ENCODE measurements at regions not wholly inside any gene's neighbourhood (a gene's known extent, or its start where the extent isn't known, plus 50 kb on each side); places are given as distances from the start of the nearest gene placed in this dataset.
"Not testable (repeated sequence)": the region's sequence is repeated elsewhere in the genome, so short reads cannot be mapped to it uniquely, and the experiment has no call there.

DNA sequence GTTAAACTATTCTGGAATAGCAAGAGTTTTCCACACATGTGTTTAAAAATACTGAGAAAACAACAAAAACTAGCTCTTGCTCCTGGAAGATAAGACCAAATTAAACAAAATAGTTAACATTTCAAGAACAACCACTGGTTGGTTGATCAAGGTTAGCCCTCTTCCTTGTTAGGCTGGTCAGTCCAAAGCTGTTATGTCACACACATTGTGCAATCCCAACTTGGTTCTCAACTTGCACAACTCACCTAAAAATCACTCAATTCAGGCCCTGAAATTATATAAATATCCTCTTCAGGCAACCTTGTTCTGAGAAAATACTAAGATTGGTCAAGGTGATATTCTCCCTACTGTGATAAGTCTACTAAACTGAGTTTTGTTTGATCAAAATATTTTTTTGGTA is 169.7 kb upstream of the LRP1B start:
- no peak overlapping the region for H3K4me3 Mint-ChIP-seq
- H3K36me3 Mint-ChIP-seq (ENCODE audit: insufficient read depth in 2 of 2), result no peaks in the 10 kb centered on the region
- ATAC-seq (replicated peaks in 1 of 2) (no peak), DNase-seq (no peak)
- H3K27ac Mint-ChIP-seq, result no peak overlapping the region
- H3K27me3 Mint-ChIP-seq (ENCODE audit: low read depth), result no peaks in the 10 kb centered on the region
- H3K9me3 Mint-ChIP-seq, result peaks cover 6 to 11% of the 10 kb centered on the region in 2 donors
- no peaks in the 10 kb centered on the region for H3K4me1 Mint-ChIP-seq (ENCODE audit: low read depth)

DNA sequence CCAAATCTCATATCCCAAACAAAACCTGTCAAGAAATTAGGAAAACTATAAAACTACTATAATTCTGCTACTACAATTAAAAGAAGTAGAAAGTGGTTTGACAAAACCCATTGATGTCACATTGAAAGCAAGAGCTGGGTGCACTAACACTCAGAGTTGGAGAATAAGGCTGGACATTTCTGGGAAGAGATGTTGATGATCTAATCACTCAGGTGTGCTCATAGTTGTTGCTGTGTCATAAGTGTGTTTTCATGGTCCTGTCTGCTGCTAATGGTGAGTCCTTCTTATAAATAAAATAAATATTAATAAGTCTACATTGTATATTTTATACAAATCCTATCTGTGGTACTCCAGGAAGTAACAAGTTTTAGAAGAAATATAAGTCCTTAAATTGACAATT is 168.2 kb upstream of the LRP1B start:
- no peaks in the 10 kb centered on the region for H3K36me3 Mint-ChIP-seq (ENCODE audit: insufficient read depth in 2 of 2)
- peaks cover 4 to 8% of the 10 kb centered on the region in 2 donors for H3K9me3 Mint-ChIP-seq
- DNase-seq (no peak), ATAC-seq (replicated peaks in 1 of 2) (no peak)
- H3K27ac Mint-ChIP-seq, result no peak overlapping the region
- H3K4me1 Mint-ChIP-seq (ENCODE audit: low read depth), result no peaks in the 10 kb centered on the region
- H3K4me3 Mint-ChIP-seq, result no peak overlapping the region
- H3K27me3 Mint-ChIP-seq (ENCODE audit: low read depth), result no peaks in the 10 kb centered on the region

DNA sequence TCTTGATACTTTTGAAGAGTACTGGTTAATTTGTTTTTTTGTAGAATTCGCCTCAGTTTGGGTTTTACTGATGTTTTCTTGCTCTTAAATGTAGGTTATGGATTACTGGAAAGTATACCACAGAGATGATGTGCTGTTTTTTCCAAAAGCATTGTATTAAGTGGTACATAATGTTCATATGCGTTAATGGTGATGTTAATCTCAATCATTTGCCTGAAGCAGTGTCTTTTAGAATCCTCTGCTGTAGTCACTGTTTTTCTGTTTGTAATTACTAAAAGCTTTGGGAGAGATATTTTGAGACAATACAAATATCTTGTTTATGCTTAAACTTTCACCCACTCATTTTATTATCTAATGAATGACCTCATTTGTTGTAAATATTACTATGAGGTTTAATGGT is 163.4 kb upstream of the LRP1B start:
- DNase-seq (no peak), ATAC-seq (replicated peaks in 1 of 2) (no peak)
- no peak overlapping the region for H3K27ac Mint-ChIP-seq

DNA sequence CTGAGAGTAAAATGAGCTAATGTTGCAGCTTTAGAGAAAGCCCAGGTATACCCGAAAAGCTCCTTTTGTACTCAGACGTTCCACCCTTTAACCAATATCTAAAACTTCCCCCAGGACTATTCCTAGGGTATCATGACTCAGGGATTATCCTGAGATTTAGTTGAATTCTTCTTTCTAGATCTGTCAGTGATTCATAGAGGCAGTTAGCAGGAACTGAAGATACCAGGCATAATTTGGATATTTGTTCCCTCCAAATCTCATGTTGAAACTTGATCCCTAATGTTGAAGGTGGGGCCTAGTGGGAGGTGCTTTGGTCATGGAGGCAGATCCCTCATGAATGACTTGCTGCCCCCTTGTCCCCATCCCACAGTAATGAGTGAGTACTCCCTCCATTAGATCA is 161.2 kb upstream of the LRP1B start:
- Mint-ChIP-seq H3K27ac (no peak overlapping the region), H3K36me3 (ENCODE audit: insufficient read depth in 2 of 2) (no peaks in the 10 kb centered on the region), H3K4me1 (ENCODE audit: low read depth) (no peaks in the 10 kb centered on the region), H3K27me3 (ENCODE audit: low read depth) (no peaks in the 10 kb centered on the region), H3K9me3 (peaks cover 2 to 12% of the 10 kb centered on the region in 2 donors), H3K4me3 (no peak overlapping the region)
- ATAC-seq (replicated peaks in 1 of 2), result no peak
- no peak for DNase-seq

More for the DNA sequence above, 163.4 kb upstream of the LRP1B start:
- no peaks in the 10 kb centered on the region for H3K36me3 Mint-ChIP-seq (ENCODE audit: insufficient read depth in 2 of 2)
- H3K9me3 Mint-ChIP-seq, result peaks cover 2 to 12% of the 10 kb centered on the region in 2 donors
- no peaks in the 10 kb centered on the region for H3K27me3 Mint-ChIP-seq (ENCODE audit: low read depth)
- no peak overlapping the region for H3K4me3 Mint-ChIP-seq
- no peaks in the 10 kb centered on the region for H3K4me1 Mint-ChIP-seq (ENCODE audit: low read depth)

DNA sequence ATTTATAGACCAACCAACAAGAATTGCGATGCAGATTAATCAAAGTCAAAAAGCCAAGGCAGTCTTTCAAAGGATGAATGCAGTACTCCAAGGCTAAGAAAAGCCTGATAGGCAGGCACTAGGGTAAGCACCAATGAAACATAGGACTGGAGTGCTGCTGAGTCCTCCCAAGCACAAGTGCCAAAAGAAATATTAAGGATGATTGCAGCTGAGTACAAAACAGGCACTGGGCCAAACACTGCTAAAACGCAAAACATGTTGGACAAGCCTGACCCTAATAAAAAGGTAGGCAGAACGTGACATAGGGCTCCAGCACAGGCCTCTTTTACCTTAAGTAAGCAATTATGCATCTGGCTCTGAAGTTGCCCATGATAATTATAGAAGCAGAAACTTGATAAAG is 160.1 kb upstream of the LRP1B start:
- no peak overlapping the region for H3K27ac Mint-ChIP-seq
- H3K4me1 Mint-ChIP-seq (ENCODE audit: low read depth), result no peaks in the 10 kb centered on the region
- peaks cover 2 to 12% of the 10 kb centered on the region in 2 donors for H3K9me3 Mint-ChIP-seq
- no peaks in the 10 kb centered on the region for H3K36me3 Mint-ChIP-seq (ENCODE audit: insufficient read depth in 2 of 2)
- no peak for ATAC-seq (replicated peaks in 1 of 2)
- H3K27me3 Mint-ChIP-seq (ENCODE audit: low read depth), result no peaks in the 10 kb centered on the region
- no peak overlapping the region for H3K4me3 Mint-ChIP-seq
- no peak for DNase-seq

DNA sequence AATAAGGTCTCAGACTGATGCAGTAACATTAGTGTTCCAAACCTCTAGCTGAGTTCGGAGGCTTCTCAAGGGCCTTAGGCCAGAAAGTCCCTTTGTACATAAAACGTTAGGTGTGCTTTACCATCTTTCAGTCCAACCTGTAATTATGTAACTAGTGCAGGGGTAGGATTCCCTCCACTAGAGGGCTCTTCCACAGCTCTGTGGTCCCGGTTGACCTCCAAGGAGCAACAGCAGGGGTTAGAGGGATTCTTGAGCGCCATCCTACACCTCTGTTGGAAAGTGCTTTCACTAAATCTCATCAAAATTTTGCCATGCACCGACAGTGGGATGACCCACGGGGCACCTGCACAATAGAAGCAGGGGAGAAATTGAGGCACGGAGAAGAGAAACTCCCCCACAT is 155.8 kb upstream of the LRP1B start:
- no peaks in the 10 kb centered on the region for H3K36me3 Mint-ChIP-seq (ENCODE audit: insufficient read depth in 2 of 2)
- H3K27ac Mint-ChIP-seq, result no peak overlapping the region
- H3K4me3 Mint-ChIP-seq, result no peak overlapping the region
- H3K4me1 Mint-ChIP-seq (ENCODE audit: low read depth), result no peaks in the 10 kb centered on the region
- DNase-seq (no peak), ATAC-seq (replicated peaks in 1 of 2) (no peak)
- no peaks in the 10 kb centered on the region for H3K27me3 Mint-ChIP-seq (ENCODE audit: low read depth)
- H3K9me3 Mint-ChIP-seq, result peaks cover 0 to 9% of the 10 kb centered on the region in 2 donors

DNA sequence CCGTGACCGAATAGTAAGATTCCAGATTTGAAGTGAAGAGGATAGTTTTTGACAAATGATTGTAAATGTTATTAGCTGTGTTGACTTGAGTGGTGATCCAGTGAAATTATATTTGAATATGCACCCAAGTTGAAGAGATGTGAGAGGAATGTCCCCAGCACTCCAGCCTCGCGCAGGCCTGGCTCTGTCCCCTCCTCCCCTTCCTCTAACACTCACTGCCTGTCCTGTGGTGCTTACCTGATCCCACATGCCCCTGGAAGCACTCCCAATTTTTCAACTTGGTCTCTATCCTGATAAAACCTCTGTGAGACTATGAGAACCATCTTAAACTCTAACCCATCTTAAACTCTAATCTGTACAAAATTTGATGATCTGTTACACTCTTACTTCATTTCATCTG is 154.7 kb upstream of the LRP1B start:
- Mint-ChIP-seq H3K27ac (no peak overlapping the region), H3K4me3 (no peak overlapping the region), H3K36me3 (ENCODE audit: insufficient read depth in 2 of 2) (no peaks in the 10 kb centered on the region), H3K27me3 (ENCODE audit: low read depth) (no peaks in the 10 kb centered on the region), H3K9me3 (peaks cover 0 to 9% of the 10 kb centered on the region in 2 donors), H3K4me1 (ENCODE audit: low read depth) (no peaks in the 10 kb centered on the region)
- ATAC-seq (replicated peaks in 1 of 2) (no peak), DNase-seq (no peak)

DNA sequence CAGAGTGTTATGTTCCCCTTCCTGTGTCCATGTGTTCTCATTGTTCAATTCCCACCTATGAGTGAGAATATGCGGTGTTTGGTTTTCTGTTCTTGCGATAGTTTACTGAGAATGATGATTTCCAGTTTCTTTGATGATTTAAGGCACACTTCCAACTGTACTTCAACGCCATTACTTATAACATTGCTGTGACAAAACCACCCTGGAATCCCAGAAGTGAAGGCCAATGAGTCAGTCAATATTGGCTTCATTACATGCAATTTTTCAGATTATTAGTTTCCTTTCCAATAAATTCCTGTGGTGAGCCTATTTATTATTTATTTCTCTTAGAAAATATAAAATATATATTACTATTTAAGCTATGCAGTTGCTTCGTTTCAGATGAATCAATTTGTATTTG is 153.5 kb upstream of the LRP1B start:
- not testable (repeated sequence) for H3K4me3 Mint-ChIP-seq; H3K9me3 Mint-ChIP-seq; H3K27me3 Mint-ChIP-seq (ENCODE audit: low read depth); ATAC-seq (replicated peaks in 1 of 2); H3K4me1 Mint-ChIP-seq (ENCODE audit: low read depth); H3K36me3 Mint-ChIP-seq (ENCODE audit: insufficient read depth in 2 of 2); DNase-seq; H3K27ac Mint-ChIP-seq

DNA sequence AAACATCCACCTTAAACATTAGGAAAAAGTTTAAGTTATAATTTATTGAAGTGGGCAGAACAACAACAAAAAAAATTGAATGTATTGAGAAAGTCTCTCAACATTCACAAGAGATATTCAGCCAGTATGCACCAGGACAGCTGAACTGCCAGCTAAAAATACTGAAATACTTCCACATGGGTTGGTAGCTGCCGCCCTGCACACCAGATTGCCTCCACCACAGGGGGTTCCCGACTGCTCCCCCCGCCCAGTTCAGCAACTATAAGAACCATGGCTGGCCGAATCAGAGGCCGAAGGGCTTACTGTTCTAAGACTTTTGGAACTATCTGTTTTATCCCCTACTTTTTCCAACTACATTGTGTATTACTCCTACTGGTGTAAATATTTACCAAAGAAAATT is 150.0 kb upstream of the LRP1B start:
- H3K27me3 Mint-ChIP-seq (ENCODE audit: low read depth), result no peaks in the 10 kb centered on the region
- DNase-seq (no peak), ATAC-seq (replicated peaks in 1 of 2) (no peak)
- no peak overlapping the region for H3K27ac Mint-ChIP-seq
- H3K9me3 Mint-ChIP-seq, result peaks cover 3 to 7% of the 10 kb centered on the region in 2 donors
- H3K4me1 Mint-ChIP-seq (ENCODE audit: low read depth), result no peaks in the 10 kb centered on the region
- peaks cover 0 to 2% of the 10 kb centered on the region in 2 donors for H3K36me3 Mint-ChIP-seq (ENCODE audit: insufficient read depth in 2 of 2)
- H3K4me3 Mint-ChIP-seq, result no peak overlapping the region

DNA sequence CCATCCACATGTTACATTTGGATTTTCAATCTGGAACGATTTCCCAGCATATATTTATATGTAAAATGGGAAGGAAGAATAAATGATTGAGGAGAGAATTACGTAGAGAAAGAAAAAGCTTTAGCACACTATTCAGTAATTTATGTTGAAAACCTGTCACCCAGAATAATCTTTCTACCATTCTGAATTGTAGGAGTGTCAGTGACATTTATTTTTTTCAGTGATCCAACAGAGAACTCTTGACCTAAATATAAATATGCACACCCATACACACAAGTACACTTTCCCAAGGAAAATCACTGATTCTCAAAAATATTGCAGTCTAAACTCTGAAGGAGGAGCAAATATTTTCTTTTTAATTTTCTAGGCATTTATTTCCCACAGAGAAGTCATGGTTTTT is 140.2 kb upstream of the LRP1B start:
- Mint-ChIP-seq H3K9me3 (peaks cover 2 to 8% of the 10 kb centered on the region in 2 donors), H3K27me3 (ENCODE audit: low read depth) (no peaks in the 10 kb centered on the region), H3K36me3 (ENCODE audit: insufficient read depth in 2 of 2) (no peaks in the 10 kb centered on the region), H3K27ac (no peak overlapping the region), H3K4me1 (ENCODE audit: low read depth) (no peaks in the 10 kb centered on the region), H3K4me3 (no peak overlapping the region)
- ATAC-seq (replicated peaks in 1 of 2) (no peak), DNase-seq (no peak)

DNA sequence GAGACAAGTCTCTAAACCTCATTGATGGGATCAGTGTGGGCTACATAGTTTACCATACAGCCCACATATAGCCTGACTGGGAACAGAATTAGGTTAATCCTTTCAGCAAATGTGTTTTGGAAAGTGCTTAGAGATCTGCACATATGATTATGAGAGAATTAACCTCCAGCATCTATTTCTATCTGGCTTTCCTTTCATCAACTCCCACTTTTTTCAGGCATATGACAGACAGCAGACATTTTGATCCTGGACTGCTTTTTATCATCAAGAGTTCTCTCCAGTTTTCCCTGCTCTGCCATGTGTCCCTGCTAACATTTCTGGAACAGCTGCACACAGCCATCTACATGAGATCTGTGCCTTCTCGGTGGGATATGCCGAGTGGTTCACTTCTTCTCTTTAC is 139.5 kb upstream of the LRP1B start:
- no peaks in the 10 kb centered on the region for H3K4me1 Mint-ChIP-seq (ENCODE audit: low read depth)
- H3K36me3 Mint-ChIP-seq (ENCODE audit: insufficient read depth in 2 of 2), result no peaks in the 10 kb centered on the region
- no peak overlapping the region for H3K4me3 Mint-ChIP-seq
- ATAC-seq (replicated peaks in 1 of 2) (no peak), DNase-seq (no peak)
- peaks cover 2 to 6% of the 10 kb centered on the region in 2 donors for H3K9me3 Mint-ChIP-seq
- no peaks in the 10 kb centered on the region for H3K27me3 Mint-ChIP-seq (ENCODE audit: low read depth)
- no peak overlapping the region for H3K27ac Mint-ChIP-seq

DNA sequence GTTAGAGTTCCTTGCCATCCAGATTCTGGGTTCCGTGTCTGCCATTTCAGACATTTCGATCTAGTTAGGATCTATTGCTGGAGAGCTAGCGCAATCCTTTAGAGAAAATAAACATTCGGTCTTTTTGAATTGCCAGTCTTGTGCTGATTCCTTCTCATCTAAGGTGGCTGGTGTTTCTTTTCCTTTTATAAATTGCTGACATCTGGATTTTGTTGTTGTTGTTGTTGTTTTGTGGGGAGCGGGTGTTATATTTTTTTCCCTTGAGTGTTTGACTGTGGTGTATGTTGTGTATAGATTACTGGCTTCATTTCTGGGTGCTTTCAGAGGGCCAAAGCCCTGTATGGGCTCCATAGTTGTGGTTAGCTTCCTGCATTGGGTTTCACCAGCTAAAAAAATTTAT is 128.5 kb upstream of the LRP1B start:
- H3K27me3 Mint-ChIP-seq (ENCODE audit: low read depth), result no peaks in the 10 kb centered on the region
- DNase-seq (no peak), ATAC-seq (replicated peaks in 1 of 2) (no peak)
- no peaks in the 10 kb centered on the region for H3K36me3 Mint-ChIP-seq (ENCODE audit: insufficient read depth in 2 of 2)
- H3K4me3 Mint-ChIP-seq, result no peak overlapping the region
- peaks cover 8 to 19% of the 10 kb centered on the region in 2 donors for H3K9me3 Mint-ChIP-seq
- no peaks in the 10 kb centered on the region for H3K4me1 Mint-ChIP-seq (ENCODE audit: low read depth)
- H3K27ac Mint-ChIP-seq, result no peak overlapping the region

DNA sequence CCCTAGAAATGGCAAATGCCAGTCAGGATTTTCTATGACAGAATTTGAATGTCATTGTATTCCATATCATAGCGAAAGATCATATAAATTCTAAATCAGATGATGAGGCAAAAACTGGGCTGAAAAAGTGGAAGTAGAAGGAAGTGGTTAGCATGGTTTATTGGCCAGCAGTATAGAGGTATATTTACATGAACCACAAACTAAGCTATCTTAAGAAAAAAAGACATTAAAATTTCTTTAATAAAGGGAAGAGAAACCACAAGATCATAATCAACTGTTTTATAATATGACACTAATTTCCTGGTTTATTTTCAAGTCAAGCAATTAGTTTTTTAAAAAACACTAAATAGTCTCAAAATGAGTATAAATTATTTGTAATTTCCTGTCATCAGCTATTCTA is 123.2 kb upstream of the LRP1B start:
- DNase-seq, result no peak
- Mint-ChIP-seq H3K4me3 (no peak overlapping the region), H3K27me3 (ENCODE audit: low read depth) (no peaks in the 10 kb centered on the region), H3K27ac (no peak overlapping the region), H3K36me3 (ENCODE audit: insufficient read depth in 2 of 2) (no peaks in the 10 kb centered on the region), H3K9me3 (peaks cover 8 to 11% of the 10 kb centered on the region in 2 donors), H3K4me1 (ENCODE audit: low read depth) (no peaks in the 10 kb centered on the region)
- no peak for ATAC-seq (replicated peaks in 1 of 2)

DNA sequence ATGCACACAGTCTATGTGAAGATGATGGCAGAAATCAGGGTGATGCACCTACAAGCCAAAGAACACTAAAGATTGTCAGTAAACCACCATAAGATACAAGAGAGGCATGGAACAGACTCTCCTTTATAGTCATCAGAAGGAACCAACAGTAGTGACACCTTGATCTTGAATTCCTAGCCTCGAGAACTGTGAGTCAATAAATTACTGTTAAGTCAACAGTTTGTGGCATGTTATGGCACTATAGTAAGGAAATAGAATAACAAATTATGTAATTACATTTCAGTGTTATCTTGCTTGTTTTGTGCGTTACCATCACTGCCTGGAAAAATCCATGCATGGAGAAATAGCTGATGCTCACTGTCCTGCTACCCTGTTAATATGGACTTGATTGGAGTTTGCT is 110.2 kb upstream of the LRP1B start:
- no peak for DNase-seq
- H3K27ac Mint-ChIP-seq, result no peak overlapping the region
- no peaks in the 10 kb centered on the region for H3K27me3 Mint-ChIP-seq (ENCODE audit: low read depth)

More for the DNA sequence above, 110.2 kb upstream of the LRP1B start:
- Mint-ChIP-seq H3K36me3 (ENCODE audit: insufficient read depth in 2 of 2) (no peaks in the 10 kb centered on the region), H3K4me3 (no peak overlapping the region), H3K9me3 (peaks cover 2 to 7% of the 10 kb centered on the region in 2 donors), H3K4me1 (ENCODE audit: low read depth) (no peaks in the 10 kb centered on the region)
- no peak for ATAC-seq (replicated peaks in 1 of 2)

Measured in activated T-cell treated with anti-CD3 and anti-CD28 coated beads, Interleukin-2, amount 50 U/mL, for 72 hours (primary cell).